CD4-positive, alpha-beta T cell treated with Interleukin-1 beta for 1 hour (primary cell): ENCODE measurements at regions not wholly inside any gene's neighbourhood (a gene's known extent, or its start where the extent isn't known, plus 50 kb on each side); places are given as distances from the start of the nearest gene placed in this dataset.
A peak's percentile ranks its signal among the peaks of the same experiment; 100 is the strongest.
"Not testable (repeated sequence)": the region's sequence is repeated elsewhere in the genome, so short reads cannot be mapped to it uniquely, and the experiment has no call there.

ENCODE experiments used
- DNase-seq, 2 donors: peaks; one replicate each; pipeline ENCODE4 v3.0.0-alpha.2; 2020 to 2022

GRCh38 chr20:30811885-30812671 lies 445.4 kb upstream of the DEFB115 start:
- DNase-seq, result peak in 1 of 2 donors; percentile 42

- no peak for DNase-seq
Observed at GRCh38 chr20:30812739-30813411, 444.6 kb upstream of the DEFB115 start.

GRCh38 chr20:30813412-30814311 lies 443.8 kb upstream of the DEFB115 start:
- peak in 1 of 2 donors; percentile 6 for DNase-seq

- DNase-seq, result not testable (repeated sequence)
Observed at GRCh38 chr20:30814312-30814639, 443.2 kb upstream of the DEFB115 start.

GRCh38 chr20:30815027-30815576 lies 442.4 kb upstream of the DEFB115 start:
- not testable (repeated sequence) for DNase-seq

GRCh38 chr20:30815577-30816181 lies 441.8 kb upstream of the DEFB115 start:
- DNase-seq, result no peak

GRCh38 chr20:30816182-30816645 lies 441.2 kb upstream of the DEFB115 start:
- DNase-seq, result no peak

- not testable (repeated sequence) for DNase-seq
Observed at GRCh38 chr20:30821615-30822014, 435.8 kb upstream of the DEFB115 start.

- not testable (repeated sequence) for DNase-seq
Observed at GRCh38 chr20:30824666-30825065, 432.8 kb upstream of the DEFB115 start.

- not testable (repeated sequence) for DNase-seq
Observed at GRCh38 chr20:30845923-30846322, 411.5 kb upstream of the DEFB115 start.

GRCh38 chr20:30868271-30868670 lies 389.2 kb upstream of the DEFB115 start:
- DNase-seq, result not testable (repeated sequence)

GRCh38 chr20:30871127-30871526 lies 386.3 kb upstream of the DEFB115 start:
- not testable (repeated sequence) for DNase-seq

GRCh38 chr20:30872252-30872651 lies 385.2 kb upstream of the DEFB115 start:
- DNase-seq, result not testable (repeated sequence)

GRCh38 chr20:30875868-30876267 lies 381.6 kb upstream of the DEFB115 start:
- not testable (repeated sequence) for DNase-seq

- not testable (repeated sequence) for DNase-seq
Observed at GRCh38 chr20:30891400-30891799, 366.1 kb upstream of the DEFB115 start.

- DNase-seq, result no peak
Observed at GRCh38 chr20:30892541-30893345, 364.7 kb upstream of the DEFB115 start.

GRCh38 chr20:30893346-30894314 lies 363.8 kb upstream of the DEFB115 start:
- not testable (repeated sequence) for DNase-seq

- not testable (repeated sequence) for DNase-seq
Observed at GRCh38 chr20:30894707-30895353, 362.6 kb upstream of the DEFB115 start.

- not testable (repeated sequence) for DNase-seq
Observed at GRCh38 chr20:30895354-30895711, 362.1 kb upstream of the DEFB115 start.
